GM18858 (cell line): ENCODE measurements at regions not wholly inside any gene's neighbourhood (a gene's known extent, or its start where the extent isn't known, plus 50 kb on each side); places are given as distances from the start of the nearest gene placed in this dataset.

Experiments used
- ATAC-seq: cut with Tn5 transposase; IDR thresholded peaks from one replicate; pipeline ENCODE4 v1.9.1; 2021; ENCODE audit not compliant: unreplicated experiment

- ATAC-seq, result no peak
Observed at GRCh38 chr1:68293609-68294366, 61.5 kb upstream of the WLS start.

GRCh38 chr1:68293122-68293521 is 60.8 kb upstream of the WLS start:
- no peak for ATAC-seq

DNA sequence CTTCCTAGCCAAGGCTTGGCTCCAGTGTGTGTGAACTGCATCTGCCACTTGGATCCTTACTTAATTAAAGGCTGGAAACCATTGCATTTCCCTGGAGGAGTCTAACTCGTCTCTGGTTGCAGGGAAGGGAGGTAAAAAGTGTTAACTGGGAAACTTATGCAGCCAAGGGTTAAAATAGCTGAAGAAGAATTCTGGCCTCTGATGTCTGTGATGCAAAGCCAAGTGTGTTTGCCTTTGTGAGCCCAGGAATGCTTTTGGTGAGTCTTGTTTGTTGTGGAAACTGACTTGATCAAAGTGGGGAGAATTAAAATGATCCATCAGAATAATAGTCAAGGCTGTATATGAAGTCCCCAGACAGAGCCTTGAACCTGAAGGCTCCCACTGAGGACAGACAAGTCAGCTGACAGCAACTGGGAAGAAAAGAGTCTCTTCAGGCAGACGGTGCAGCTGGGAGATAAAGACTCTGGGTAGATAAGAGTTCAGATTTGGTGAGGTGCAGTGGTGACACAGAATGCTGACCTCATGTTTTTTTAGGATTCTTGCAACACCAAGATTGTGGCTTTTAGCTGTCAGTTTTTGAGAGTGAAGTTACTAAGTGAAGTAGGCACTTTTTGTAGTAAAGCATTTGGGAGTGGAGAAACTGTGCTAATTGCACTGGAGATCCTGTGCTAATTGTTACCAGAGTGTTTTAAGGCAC is 59.5 kb upstream of the WLS start:
- no peak for ATAC-seq

DNA sequence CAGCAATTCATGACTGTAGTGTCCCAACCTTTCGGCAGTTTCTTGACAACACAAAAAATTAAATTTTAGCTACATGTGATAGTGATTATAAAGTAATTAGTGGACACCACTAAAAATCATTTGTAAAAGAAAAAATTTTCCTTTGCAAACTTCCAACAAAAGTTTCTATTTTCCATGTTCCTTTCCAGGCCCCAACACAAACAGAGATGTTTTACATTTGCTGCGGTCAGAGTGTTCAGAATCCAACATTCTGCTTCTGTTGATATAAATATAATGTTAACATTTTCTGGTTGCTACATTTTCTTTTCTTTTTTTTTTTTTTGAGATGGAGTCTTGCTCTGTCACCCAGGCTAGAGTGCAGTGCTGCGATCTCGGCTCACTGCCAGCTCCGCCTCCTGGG is 54.9 kb upstream of the WLS start:
- ATAC-seq, result no peak

- ATAC-seq, result no peak
Observed at GRCh38 chr1:68285046-68285445, 52.7 kb upstream of the WLS start.

DNA sequence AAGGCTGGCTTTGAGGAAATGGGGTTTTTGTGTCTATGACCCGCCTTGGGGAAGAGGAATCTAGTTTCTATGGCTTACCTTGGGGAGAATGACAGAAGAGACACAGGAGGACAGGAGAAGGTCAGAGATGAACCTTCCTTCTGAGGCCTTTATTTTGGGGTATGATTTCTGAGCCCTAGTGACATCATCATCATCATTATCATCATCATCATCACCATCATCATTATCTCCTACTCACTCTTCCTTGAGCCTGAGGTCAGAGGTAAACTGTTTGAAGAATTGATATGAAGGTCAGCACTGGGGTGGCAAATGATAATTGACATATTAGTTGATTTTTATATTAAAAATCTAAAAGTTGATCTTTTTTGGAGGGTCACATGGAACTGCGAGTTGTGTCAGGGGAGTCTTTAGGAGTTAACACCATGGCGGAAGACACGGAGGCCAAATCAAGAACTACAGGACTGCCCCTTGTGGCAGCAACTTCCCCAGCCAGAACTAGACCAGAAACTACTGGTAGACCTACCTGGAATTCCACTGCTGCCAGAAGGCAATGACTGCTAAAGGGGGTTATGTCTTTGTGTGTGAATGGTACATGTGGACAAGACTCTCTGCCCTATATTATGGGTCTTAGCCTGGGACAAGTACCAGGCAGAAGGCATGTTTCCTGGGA is 49.8 kb upstream of the WLS start:
- ATAC-seq, result no peak
